Thymus (tissue), 11 donors: ENCODE measurements at regions not wholly inside any gene's neighbourhood (a gene's known extent, or its start where the extent isn't known, plus 50 kb on each side); places are given as distances from the start of the nearest gene placed in this dataset.

ENCODE experiments used
- DNase-seq, 9 donors: peaks; one replicate each; pipeline ENCODE4 v3.0.0-alpha.2; 2013; ENCODE audit warnings: low spot score in 9 of 9, low read depth in 6 of 9, missing footprints in 1 of 9
- H3K27ac ChIP-seq, 2 donors: one replicate each; pipeline ENCODE4 v1.5.1; 2013; ENCODE audit warnings: control low read depth in 1 of 2, low read depth in 1 of 2, low read length in 1 of 2, mild to moderate bottlenecking in 1 of 2, moderate library complexity in 1 of 2
- H3K27me3 ChIP-seq, 2 donors: one replicate each; pipeline ENCODE4 v1.5.1; 2013; ENCODE audit warnings: low read length in 1 of 2; ENCODE audit not compliant: control insufficient read depth in 2 of 2, insufficient read depth in 1 of 2
- H3K36me3 ChIP-seq, 2 donors: one replicate each; pipeline ENCODE4 v1.5.1; 2013; ENCODE audit warnings: low read length in 1 of 2, mild to moderate bottlenecking in 1 of 2, moderate library complexity in 1 of 2; ENCODE audit not compliant: control insufficient read depth in 2 of 2, insufficient read depth in 2 of 2
- H3K4me1 ChIP-seq, 2 donors: one replicate each; pipeline ENCODE4 v1.5.1; 2013; ENCODE audit warnings: low read length in 2 of 2; ENCODE audit not compliant: control insufficient read depth in 2 of 2, insufficient read depth in 2 of 2
- H3K4me3 ChIP-seq, 2 donors: one replicate each; pipeline ENCODE4 v1.5.1; 2013; ENCODE audit warnings: low read length in 2 of 2, control low read depth in 1 of 2, mild to moderate bottlenecking in 1 of 2
- H3K9me3 ChIP-seq, 2 donors: one replicate each; pipeline ENCODE4 v1.5.1; 2013; ENCODE audit warnings: low read length in 1 of 2, mild to moderate bottlenecking in 1 of 2; ENCODE audit not compliant: control insufficient read depth in 2 of 2, insufficient read depth in 1 of 2
- WGBS: extraction: QIAGEN DNeasy Blood & Tissue Kit; methylation state at CpG from one replicate; pipeline ENCODE4 v1.1.7; 2013; 5-methylcytosine and 5-hydroxymethylcytosine counted together
- donor health status: healthy.

DNA sequence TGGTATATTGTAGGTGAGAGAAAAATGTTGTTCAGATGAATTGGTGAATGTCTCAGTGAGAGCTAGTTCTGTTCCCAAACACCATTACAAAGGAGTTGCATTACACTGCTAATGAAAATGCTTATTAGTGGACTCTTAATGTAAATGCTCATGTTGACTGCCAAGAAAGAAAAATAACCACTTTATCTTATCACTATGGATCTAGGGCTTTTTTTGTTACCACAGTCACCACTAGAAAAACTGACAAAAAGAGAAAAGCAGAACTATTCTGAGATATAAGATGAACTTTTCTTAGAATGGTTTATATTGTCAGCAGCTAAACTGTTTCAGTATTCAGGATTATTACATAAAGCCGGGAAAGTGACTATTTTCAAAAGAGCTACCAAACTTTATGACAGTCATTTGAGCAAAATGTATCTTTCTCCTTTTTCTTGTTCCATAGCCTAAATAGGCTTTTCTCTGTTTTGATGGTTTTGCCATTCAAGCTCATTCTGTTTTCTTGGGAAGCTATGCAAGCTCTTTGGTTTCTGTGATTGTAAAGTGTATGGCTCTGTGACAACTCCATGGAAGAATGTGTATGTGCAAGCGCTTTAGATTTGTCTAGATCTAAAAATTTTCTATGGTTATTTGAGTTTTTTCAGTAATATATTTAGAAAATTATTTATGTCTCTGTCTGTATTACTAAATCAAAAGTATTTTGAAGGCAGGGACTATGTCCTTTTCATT is 64.2 kb upstream of the DPH5 start:
- DNase-seq = no peak
- Histone ChIP-seq H3K27me3 (no peaks in the 10 kb centered on the region), H3K9me3 (no peaks in the 10 kb centered on the region), H3K27ac (no peak overlapping the region), H3K4me3 (no peak overlapping the region), H3K36me3 (no peaks in the 10 kb centered on the region), H3K4me1 (no peaks in the 10 kb centered on the region)
- 54% methylated on average over 2 of the region's 2 CpGs for WGBS

DNA sequence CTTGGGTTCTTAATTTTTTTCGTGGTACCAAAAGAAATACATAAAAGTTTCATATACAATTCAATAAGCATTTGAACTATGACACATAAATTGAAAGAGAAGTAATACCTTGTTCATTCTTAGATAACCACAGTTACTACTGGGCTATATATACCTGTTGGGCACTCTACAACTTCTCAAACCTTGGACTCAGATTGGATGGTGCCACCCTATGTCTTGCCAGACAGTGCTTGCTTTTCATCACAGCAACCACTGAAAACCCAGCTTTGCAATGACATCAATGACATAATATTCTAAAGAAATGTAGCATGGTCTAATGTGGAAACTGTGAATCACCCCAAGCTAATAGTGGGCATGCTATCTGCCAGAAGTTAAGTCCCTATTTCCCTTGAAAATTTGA is 62.8 kb upstream of the DPH5 start:
- Histone ChIP-seq H3K27ac (no peak overlapping the region), H3K9me3 (no peaks in the 10 kb centered on the region), H3K36me3 (no peaks in the 10 kb centered on the region), H3K27me3 (no peaks in the 10 kb centered on the region), H3K4me3 (no peak overlapping the region), H3K4me1 (no peaks in the 10 kb centered on the region)
- DNase-seq = no peak
- 99% methylated on average over 1 of the region's 1 CpG for WGBS

DNA sequence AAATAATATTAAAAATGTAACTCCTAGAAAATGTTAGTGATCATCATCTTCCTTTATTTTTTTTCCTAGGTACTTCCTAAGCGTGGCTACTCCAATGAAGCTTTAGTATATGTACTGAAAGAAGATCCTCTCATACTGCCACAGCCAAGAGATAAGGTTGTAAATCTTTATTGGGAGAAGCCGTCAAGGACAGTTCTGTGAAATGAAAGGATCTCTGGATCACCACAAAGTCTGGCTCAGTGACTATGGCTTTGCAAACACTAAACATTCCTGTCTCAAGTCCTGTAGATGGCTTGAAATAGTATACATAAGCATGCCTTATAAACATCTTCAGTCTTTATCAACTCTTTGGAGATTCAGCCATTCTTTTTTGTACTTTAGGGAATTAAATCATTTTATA is 61.2 kb upstream of the DPH5 start:
- no peaks in the 10 kb centered on the region for H3K9me3 ChIP-seq
- H3K4me1 ChIP-seq = no peaks in the 10 kb centered on the region
- H3K27me3 ChIP-seq = no peaks in the 10 kb centered on the region
- H3K36me3 ChIP-seq = no peaks in the 10 kb centered on the region
- H3K4me3 ChIP-seq = no peak overlapping the region
- no peak for DNase-seq
- H3K27ac ChIP-seq = no peak overlapping the region
- WGBS = 94% methylated on average over 2 of the region's 2 CpGs

DNA sequence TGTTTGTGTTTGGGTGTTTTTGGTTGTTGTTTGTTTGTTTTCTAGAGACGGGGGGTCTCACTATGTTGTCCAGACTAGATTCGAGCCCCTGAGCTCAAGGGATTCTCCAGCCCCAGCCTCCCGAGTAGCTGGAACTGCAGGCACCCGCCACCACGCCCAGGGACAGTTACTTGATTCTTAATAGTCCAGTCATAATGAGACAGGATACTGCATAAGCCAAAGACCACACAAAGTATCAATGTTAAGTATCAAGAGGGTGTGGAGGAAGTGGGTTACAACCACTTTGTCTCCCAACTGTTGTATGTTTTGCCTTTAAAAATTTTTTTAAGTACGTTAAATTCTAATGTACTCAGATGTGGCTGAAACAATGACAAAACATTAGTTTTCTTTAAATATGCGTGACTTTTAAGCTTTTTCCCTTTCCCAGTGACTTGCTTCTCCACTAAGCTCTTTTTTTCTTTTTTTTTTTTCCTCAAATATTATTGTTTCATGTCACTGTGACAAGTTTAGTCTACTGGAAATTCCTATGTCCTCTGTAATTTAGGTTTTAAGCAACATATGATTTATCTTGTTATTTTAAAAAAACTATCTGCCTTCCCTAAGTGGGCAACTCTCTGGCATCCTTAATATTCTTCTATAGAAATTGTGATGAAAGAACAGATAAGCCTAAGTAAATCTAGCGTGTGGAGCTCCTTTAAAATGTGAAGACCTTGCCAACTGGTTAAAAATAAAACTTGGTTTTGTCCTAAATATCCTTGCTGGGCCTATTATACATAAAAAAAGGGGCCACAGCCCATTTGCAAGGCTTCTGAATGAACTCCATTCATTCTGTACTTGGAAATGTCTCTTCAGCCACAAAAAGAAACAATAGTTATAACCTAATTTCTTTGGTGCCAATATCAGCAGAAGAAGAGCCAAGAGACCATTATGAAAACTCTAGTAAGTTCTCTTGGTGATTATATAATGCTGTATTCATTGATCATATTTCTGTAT is 56.2 kb upstream of the DPH5 start:
- peak in 2 of 9 donors; percentile 18 to 51 for DNase-seq
- Histone ChIP-seq H3K4me3 (no peak overlapping the region), H3K27me3 (no peaks in the 10 kb centered on the region), H3K4me1 (peaks cover 0 to 9% of the 10 kb centered on the region in 2 donors), H3K27ac (no peak overlapping the region), H3K9me3 (no peaks in the 10 kb centered on the region), H3K36me3 (peaks cover 0 to 5% of the 10 kb centered on the region in 2 donors)
- 65% methylated on average over 8 of the region's 8 CpGs for WGBS

DNA sequence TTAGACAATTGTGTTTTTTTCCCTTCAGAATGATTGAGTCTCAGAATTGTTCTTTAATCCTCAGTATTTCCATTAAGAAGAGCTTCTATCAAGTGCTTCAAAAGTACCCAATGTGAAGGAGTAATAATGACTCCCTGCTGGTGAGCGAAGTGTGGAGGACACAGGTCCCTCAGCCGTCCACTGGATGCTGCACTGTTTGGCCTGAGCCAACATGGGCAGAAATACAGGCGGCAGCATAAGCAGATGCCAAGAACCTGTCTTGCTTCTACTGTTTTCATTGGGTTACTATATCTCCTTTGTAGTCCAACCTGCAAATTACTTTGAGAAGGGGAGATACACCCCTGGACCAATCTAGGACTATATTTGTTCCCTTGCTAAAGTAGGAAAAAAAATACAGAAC is 55.3 kb upstream of the DPH5 start:
- H3K27me3 ChIP-seq = no peaks in the 10 kb centered on the region
- 99% methylated on average over 3 of the region's 3 CpGs for WGBS
- H3K9me3 ChIP-seq = no peaks in the 10 kb centered on the region
- H3K4me3 ChIP-seq = no peak overlapping the region
- no peak for DNase-seq
- H3K36me3 ChIP-seq = peaks cover 0 to 5% of the 10 kb centered on the region in 2 donors
- H3K4me1 ChIP-seq = peaks cover 0 to 9% of the 10 kb centered on the region in 2 donors
- no peak overlapping the region for H3K27ac ChIP-seq

DNA sequence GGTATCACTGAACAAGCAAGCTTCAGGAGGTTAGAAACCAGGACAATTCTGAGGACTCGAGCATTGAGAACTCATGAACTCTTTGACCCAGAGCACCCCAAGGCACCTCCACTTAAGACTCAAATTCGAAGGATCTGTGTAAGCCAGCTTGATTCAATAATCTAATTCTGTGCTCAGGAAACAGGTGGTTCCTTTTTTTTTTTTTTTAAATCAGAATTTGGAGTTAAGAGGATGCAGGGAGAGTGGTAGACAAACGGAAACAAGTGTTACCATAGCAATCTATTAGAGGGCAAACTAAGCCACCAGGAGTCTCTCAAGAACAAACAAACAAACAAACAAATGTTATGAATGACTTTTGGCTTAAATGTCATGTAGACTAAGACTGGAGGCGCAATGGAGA is 53.8 kb upstream of the DPH5 start:
- H3K27me3 ChIP-seq = no peaks in the 10 kb centered on the region
- WGBS = 32% methylated on average over 4 of the region's 4 CpGs
- peaks cover 0 to 5% of the 10 kb centered on the region in 2 donors for H3K36me3 ChIP-seq
- peaks cover 0 to 9% of the 10 kb centered on the region in 2 donors for H3K4me1 ChIP-seq
- peak in 2 of 9 donors; percentile 15 to 41 for DNase-seq
- no peaks in the 10 kb centered on the region for H3K9me3 ChIP-seq
- no peak overlapping the region for H3K27ac ChIP-seq
- no peak overlapping the region for H3K4me3 ChIP-seq

DNA sequence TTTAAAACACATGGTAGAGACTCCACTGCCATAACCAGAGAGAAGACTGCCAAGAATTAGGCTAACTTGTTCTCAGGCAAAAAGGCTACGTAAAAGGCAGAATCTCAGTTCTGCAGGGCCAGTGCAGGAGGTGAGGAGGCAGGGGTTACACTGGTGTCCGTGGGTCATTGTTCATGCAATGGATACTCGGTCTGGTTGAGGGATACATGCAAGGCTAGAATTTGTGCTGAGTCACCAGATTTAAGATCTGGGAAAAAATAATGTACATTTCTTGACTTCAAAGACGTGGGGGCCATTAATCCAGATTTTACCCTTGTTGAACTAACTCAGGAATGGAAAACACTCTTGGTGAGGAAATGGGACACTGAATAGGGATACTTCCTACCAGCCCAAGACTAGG is 52.3 kb upstream of the DPH5 start:
- H3K4me1 ChIP-seq = peaks cover 0 to 9% of the 10 kb centered on the region in 2 donors
- H3K9me3 ChIP-seq = no peaks in the 10 kb centered on the region
- no peak overlapping the region for H3K4me3 ChIP-seq
- no peaks in the 10 kb centered on the region for H3K27me3 ChIP-seq
- no peak for DNase-seq
- WGBS = 98% methylated on average over 4 of the region's 4 CpGs
- H3K27ac ChIP-seq = no peak overlapping the region
- peaks cover 0 to 5% of the 10 kb centered on the region in 2 donors for H3K36me3 ChIP-seq

DNA sequence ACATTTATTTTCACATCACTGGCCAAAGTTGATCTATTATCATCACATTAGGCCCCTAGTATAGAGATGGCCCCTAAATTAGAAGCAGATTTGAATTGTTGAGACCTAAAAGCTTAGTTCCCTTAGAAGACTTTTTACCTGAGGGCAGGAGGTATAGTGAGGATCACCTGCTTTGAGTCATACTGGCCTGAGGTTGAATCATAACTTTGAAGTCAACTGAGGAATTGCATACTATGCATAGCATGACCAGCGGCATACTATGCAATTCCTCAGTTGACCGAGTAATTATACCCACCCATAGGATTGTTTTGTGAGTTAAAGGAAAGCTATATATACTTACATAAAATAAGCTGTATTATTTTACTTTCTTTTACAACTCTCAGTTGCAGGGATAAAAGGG is 50.3 kb upstream of the DPH5 start:
- WGBS = 98% methylated on average over 2 of the region's 2 CpGs
- peaks cover 0 to 5% of the 10 kb centered on the region in 2 donors for H3K36me3 ChIP-seq

More for the DNA sequence above, 50.3 kb upstream of the DPH5 start:
- H3K9me3 ChIP-seq = no peaks in the 10 kb centered on the region
- peaks cover 0 to 6% of the 10 kb centered on the region in 2 donors for H3K4me1 ChIP-seq
- DNase-seq = no peak
- H3K27ac ChIP-seq = no peak overlapping the region
- H3K27me3 ChIP-seq = no peaks in the 10 kb centered on the region
- no peak overlapping the region for H3K4me3 ChIP-seq
